HL-60/S4 treated with phorbol 12-myristate 13-acetate at 8.2 ng/mL for 4 days and 3 days (cell line): ENCODE measurements at regions not wholly inside any gene's neighbourhood (a gene's known extent, or its start where the extent isn't known, plus 50 kb on each side); places are given as distances from the start of the nearest gene placed in this dataset.
"Not testable (repeated sequence)": the region's sequence is repeated elsewhere in the genome, so short reads cannot be mapped to it uniquely, and the experiment has no call there.

Experiments used
- in situ Hi-C: fragments of 300-500 bp; cut with MboI; formaldehyde crosslinking; loops from 2 replicates; pipeline ENCODE4 v1.15.0; 2022; ENCODE audit warnings: low sequenced_read_pairs

GRCh38 chr2:195572895-195573683 lies 83.9 kb upstream of the SLC39A10 start:
- in situ Hi-C loops = no loop called here

GRCh38 chr2:195570329-195570728 lies 86.7 kb upstream of the SLC39A10 start:
- in situ Hi-C loops = no loop called here

GRCh38 chr2:195569255-195569654 lies 87.8 kb upstream of the SLC39A10 start:
- in situ Hi-C loops = no loop called here

- in situ Hi-C loops = not testable (repeated sequence)
These were observed 92.3 kb upstream of the SLC39A10 start for GRCh38 chr2:195564625-195565135.

- in situ Hi-C loops = no loop called here
These were observed 93.0 kb upstream of the SLC39A10 start for GRCh38 chr2:195563857-195564512.

- in situ Hi-C loops = no loop called here
These were observed 94.2 kb upstream of the SLC39A10 start for GRCh38 chr2:195562570-195563566.

- in situ Hi-C loops = no loop called here
These were observed 95.7 kb upstream of the SLC39A10 start for GRCh38 chr2:195561116-195561921.

GRCh38 chr2:195560209-195560895 lies 96.7 kb upstream of the SLC39A10 start:
- in situ Hi-C loops = no loop called here

GRCh38 chr2:195559431-195559914 lies 97.6 kb upstream of the SLC39A10 start:
- in situ Hi-C loops = no loop called here

GRCh38 chr2:195555971-195556370 lies 101.1 kb upstream of the SLC39A10 start:
- in situ Hi-C loops = no loop called here

GRCh38 chr2:195552581-195552980 lies 104.4 kb upstream of the SLC39A10 start:
- in situ Hi-C loops = no loop called here

- in situ Hi-C loops = no loop called here
These were observed 108.7 kb upstream of the SLC39A10 start for GRCh38 chr2:195548198-195548940.

- in situ Hi-C loops = not testable (repeated sequence)
These were observed 109.7 kb upstream of the SLC39A10 start for GRCh38 chr2:195547268-195547840.

GRCh38 chr2:195545811-195546210 lies 111.2 kb upstream of the SLC39A10 start:
- in situ Hi-C loops = no loop called here

GRCh38 chr2:195543902-195544894 lies 112.8 kb upstream of the SLC39A10 start:
- in situ Hi-C loops = no loop called here

GRCh38 chr2:195543063-195543462 lies 114.0 kb upstream of the SLC39A10 start:
- in situ Hi-C loops = no loop called here

- in situ Hi-C loops = no loop called here
These were observed 115.0 kb upstream of the SLC39A10 start for GRCh38 chr2:195542067-195542466.
